ENCODE measurements at regions not wholly inside any gene's neighbourhood (a gene's known extent, or its start where the extent isn't known, plus 50 kb on each side); places are given as distances from the start of the nearest gene placed in this dataset.

GRCh38 chr3:83189634-83190033 is 1428.2 kb upstream of the GBE1 start:
- no peak overlapping the region for H3K4me3 ChIP-seq (ENCODE audit: low read length)
- TF ChIP-seq ZNF274 (IDR thresholded peaks at IDR 0.05; ENCODE audit: low read depth, low read length), result no peak

GRCh38 chr3:83169473-83169872 is 1408.0 kb upstream of the GBE1 start:
- TF ChIP-seq ZNF274 (IDR thresholded peaks at IDR 0.05; ENCODE audit: low read depth, low read length), result no peak
- H3K4me3 ChIP-seq (ENCODE audit: low read length), result no peak overlapping the region

GRCh38 chr3:83150896-83151295 is 1389.5 kb upstream of the GBE1 start:
- TF ChIP-seq ZNF274 (IDR thresholded peaks at IDR 0.05; ENCODE audit: low read depth, low read length), result no peak
- no peak overlapping the region for H3K4me3 ChIP-seq (ENCODE audit: low read length)

- TF ChIP-seq ZNF274 (IDR thresholded peaks at IDR 0.05; ENCODE audit: low read depth, low read length), result no peak
- H3K4me3 ChIP-seq (ENCODE audit: low read length), result no peak overlapping the region
Observed at GRCh38 chr3:83140983-83141382, 1379.5 kb upstream of the GBE1 start.

- TF ChIP-seq ZNF274 (IDR thresholded peaks at IDR 0.05; ENCODE audit: low read depth, low read length), result no peak
- H3K4me3 ChIP-seq (ENCODE audit: low read length), result no peak overlapping the region
Observed at GRCh38 chr3:83131236-83131635, 1369.8 kb upstream of the GBE1 start.

- no peak for TF ChIP-seq ZNF274 (IDR thresholded peaks at IDR 0.05; ENCODE audit: low read depth, low read length)
- H3K4me3 ChIP-seq (ENCODE audit: low read length), result no peak overlapping the region
Observed at GRCh38 chr3:83122774-83123350, 1361.4 kb upstream of the GBE1 start.

GRCh38 chr3:83093222-83093572 is 1331.8 kb upstream of the GBE1 start:
- TF ChIP-seq ZNF274 (IDR thresholded peaks at IDR 0.05; ENCODE audit: low read depth, low read length), result no peak
- no peak overlapping the region for H3K4me3 ChIP-seq (ENCODE audit: low read length)

- no peak for TF ChIP-seq ZNF274 (IDR thresholded peaks at IDR 0.05; ENCODE audit: low read depth, low read length)
- no peak overlapping the region for H3K4me3 ChIP-seq (ENCODE audit: low read length)
Observed at GRCh38 chr3:83092521-83093221, 1331.2 kb upstream of the GBE1 start.

- TF ChIP-seq ZNF274 (IDR thresholded peaks at IDR 0.05; ENCODE audit: low read depth, low read length), result no peak
- H3K4me3 ChIP-seq (ENCODE audit: low read length), result no peak overlapping the region
Observed at GRCh38 chr3:83076041-83076440, 1314.6 kb upstream of the GBE1 start.

- TF ChIP-seq ZNF274 (IDR thresholded peaks at IDR 0.05; ENCODE audit: low read depth, low read length), result no peak
- H3K4me3 ChIP-seq (ENCODE audit: low read length), result no peak overlapping the region
Observed at GRCh38 chr3:83074485-83074884, 1313.0 kb upstream of the GBE1 start.

- no peak for TF ChIP-seq ZNF274 (IDR thresholded peaks at IDR 0.05; ENCODE audit: low read depth, low read length)
Observed at GRCh38 chr3:83065851-83066460, 1304.5 kb upstream of the GBE1 start.

GRCh38 chr3:83063446-83063845 is 1302.0 kb upstream of the GBE1 start:
- no peak for TF ChIP-seq ZNF274 (IDR thresholded peaks at IDR 0.05; ENCODE audit: low read depth, low read length)
- H3K4me3 ChIP-seq (ENCODE audit: low read length), result no peak overlapping the region

More at GRCh38 chr3:83065851-83066460, 1304.5 kb upstream of the GBE1 start:
- no peak overlapping the region for H3K4me3 ChIP-seq (ENCODE audit: low read length)

GRCh38 chr3:83048556-83048955 is 1287.1 kb upstream of the GBE1 start:
- H3K4me3 ChIP-seq (ENCODE audit: low read length), result no peak overlapping the region
- no peak for TF ChIP-seq ZNF274 (IDR thresholded peaks at IDR 0.05; ENCODE audit: low read depth, low read length)

GRCh38 chr3:83039422-83039821 is 1278.0 kb upstream of the GBE1 start:
- no peak overlapping the region for H3K4me3 ChIP-seq (ENCODE audit: low read length)
- no peak for TF ChIP-seq ZNF274 (IDR thresholded peaks at IDR 0.05; ENCODE audit: low read depth, low read length)

- TF ChIP-seq ZNF274 (IDR thresholded peaks at IDR 0.05; ENCODE audit: low read depth, low read length), result no peak
- H3K4me3 ChIP-seq (ENCODE audit: low read length), result no peak overlapping the region
Observed at GRCh38 chr3:83035704-83036010, 1274.2 kb upstream of the GBE1 start.
